DMS114 treated with DMSO at 0.1 percent for 48 hours (cell line): ENCODE measurements at regions not wholly inside any gene's neighbourhood (a gene's known extent, or its start where the extent isn't known, plus 50 kb on each side); places are given as distances from the start of the nearest gene placed in this dataset.

Experiments used
- DNase-seq: peaks from one replicate; lab custom pipeline; 2025; ENCODE audit not compliant: unreplicated experiment; lab: John Stamatoyannopoulos, UW

DNA sequence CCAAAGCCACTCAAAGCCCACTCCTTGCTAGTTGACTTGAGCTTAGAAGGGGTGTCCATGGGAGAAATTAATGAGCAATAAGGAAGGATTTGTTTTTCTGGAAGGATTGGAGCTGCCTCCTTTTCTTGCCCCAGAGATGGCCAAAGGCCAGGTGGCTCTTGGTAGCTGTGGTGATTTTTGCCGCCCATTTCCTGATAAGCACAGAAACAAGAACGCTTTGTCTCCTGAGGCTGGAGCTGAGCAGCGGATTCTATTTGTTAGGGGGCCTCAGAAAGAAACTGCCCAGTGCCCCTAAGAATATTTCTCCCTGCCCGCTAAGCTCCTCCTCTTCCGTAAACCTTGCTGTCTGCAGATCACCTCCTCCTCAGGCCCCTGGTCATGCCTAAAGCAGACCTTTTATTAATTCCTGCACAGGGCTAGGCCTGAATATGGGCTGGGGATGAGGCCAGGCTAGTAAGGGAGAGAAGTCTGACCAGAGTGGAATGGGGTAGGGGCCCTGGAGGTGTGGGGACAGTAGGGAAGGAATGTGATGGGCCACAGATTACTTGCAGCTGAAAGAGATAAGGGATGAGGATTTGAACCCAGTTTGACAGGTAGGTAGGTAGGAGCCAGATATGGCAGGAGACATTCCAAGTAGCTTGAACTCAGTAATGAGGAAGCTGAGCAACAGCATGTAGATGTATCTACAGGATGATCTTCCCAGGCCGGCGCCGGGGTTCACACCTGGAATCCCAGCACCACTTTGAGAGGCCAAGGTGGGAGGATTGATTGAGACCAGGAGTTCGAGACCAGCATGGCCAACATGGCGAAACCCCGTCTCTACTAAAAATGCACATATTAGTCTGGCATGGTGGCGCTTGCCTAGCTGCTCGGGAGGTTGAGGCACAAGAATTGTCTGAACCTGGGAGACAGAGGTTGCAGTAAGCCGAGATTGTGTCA is 71.2 kb upstream of the NAA20 start:
- no peak for DNase-seq

GRCh38 chr20:19947611-19948264 is 69.4 kb upstream of the NAA20 start:
- no peak for DNase-seq

- DNase-seq, result no peak
These were observed 67.8 kb upstream of the NAA20 start for GRCh38 chr20:19949195-19949867.

- DNase-seq, result no peak
These were observed 67.1 kb upstream of the NAA20 start for GRCh38 chr20:19950042-19950441.

GRCh38 chr20:19952392-19952791 is 64.8 kb upstream of the NAA20 start:
- no peak for DNase-seq

DNA sequence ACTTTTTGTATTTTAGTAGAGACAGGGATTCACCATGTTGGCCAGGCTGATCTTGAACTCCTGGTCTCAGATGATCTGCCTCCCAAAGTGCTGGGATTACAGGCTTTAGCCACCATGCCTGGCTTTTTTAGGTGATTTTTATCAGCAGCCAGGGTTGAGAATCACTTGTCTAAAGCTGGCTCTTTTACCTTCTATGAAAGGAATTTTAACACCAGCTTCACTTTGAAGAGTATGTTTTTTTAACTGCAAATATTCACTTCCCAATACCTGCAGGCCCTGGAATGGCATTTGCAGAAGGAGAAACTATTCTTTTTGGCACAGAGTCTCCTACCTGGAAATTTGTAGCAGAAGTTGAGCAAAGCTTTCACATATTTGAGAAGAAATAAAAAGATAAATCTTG is 63.6 kb upstream of the NAA20 start:
- DNase-seq, result no peak

DNA sequence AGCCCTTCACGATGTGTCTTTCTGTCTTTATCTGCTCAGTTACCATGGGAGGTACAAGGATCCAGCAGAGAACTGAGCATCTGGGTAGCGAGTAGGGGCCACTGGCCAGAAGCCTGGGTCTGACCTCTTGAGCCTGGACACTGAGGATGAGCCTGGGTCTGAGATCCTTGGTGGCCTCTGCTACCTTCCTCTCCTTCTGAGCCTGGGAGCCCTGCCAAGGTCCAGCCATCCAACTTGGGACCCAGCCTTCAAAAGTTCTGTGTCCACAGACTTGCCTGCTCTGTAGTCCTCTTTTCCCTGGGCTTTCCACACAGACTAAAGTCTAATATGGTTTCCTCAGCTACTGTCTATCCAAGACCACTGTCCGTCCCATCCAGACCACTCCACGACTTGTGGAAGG is 60.2 kb upstream of the NAA20 start:
- DNase-seq, result no peak

DNA sequence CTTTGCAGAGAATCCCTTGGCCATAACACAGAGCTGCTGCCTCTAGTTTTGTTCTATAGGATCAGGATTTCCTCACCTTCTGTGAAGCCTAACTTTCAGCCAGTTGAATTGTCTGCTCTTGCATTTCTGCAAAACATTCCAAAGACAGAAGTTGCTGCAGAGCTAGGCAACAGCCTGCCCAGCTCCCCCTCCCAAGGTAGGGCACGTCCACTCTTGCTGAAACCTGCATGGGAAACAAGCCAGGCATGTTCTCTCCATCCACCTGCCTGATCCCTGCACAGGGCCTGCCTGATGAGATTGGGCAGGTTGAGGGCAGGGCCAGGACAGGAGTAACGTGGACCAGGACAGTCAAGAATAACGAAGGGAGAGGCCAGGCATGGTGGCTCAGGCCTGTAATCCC is 58.9 kb upstream of the NAA20 start:
- no peak for DNase-seq

DNA sequence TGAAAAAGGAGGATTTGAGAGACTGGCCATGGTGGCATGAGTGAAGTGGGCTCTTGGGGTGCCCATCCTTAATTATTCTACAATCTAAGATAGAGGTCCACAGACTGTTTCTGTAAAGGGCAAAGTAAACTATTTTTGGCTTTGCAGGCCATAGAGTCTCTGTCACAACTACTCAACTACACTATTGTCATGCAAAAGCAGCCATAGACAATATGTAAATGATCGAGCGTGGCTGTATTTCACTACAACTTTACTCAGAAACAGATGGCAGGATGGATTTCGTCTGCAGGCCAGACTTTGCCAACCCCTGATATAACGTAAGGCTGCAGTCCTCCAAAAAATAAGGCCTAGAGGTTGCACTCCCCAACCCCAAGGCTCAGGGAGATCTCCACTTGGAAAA is 58.2 kb upstream of the NAA20 start:
- DNase-seq, result no peak

GRCh38 chr20:19960745-19961144 is 56.4 kb upstream of the NAA20 start:
- DNase-seq, result no peak

GRCh38 chr20:19961293-19961692 is 55.9 kb upstream of the NAA20 start:
- DNase-seq, result no peak

- DNase-seq, result no peak
These were observed 54.2 kb upstream of the NAA20 start for GRCh38 chr20:19962958-19963357.

GRCh38 chr20:19964289-19965265 is 52.6 kb upstream of the NAA20 start:
- no peak for DNase-seq

GRCh38 chr20:19966840-19967239 is 50.3 kb upstream of the NAA20 start:
- no peak for DNase-seq
